Panc1 (cell line): ENCODE measurements at regions not wholly inside any gene's neighbourhood (a gene's known extent, or its start where the extent isn't known, plus 50 kb on each side); places are given as distances from the start of the nearest gene placed in this dataset.
A peak's percentile ranks its signal among the peaks of the same experiment; 100 is the strongest.

Experiments used
- ATAC-seq: fragments of 200-7000 bp; cut with Tn5 transposase; 2 replicates; pipeline ENCODE4 v1.9.1; 2020; ENCODE audit warnings: mild to moderate bottlenecking, moderate library complexity
- BruUV-seq: library from RNA; stranded (reverse); fragments of 400-500 nt; replicated peaks from 2 replicates; lab custom pipeline; 2021; lab: Mats Ljungman, UMichigan
- CTCF ChIA-PET: fragments of 300-600 bp; sonication (Branson Sonifier 250); formaldehyde crosslinking; loops from one replicate; lab custom pipeline; 2022; ENCODE audit warnings: antibody characterized with exemption; lab: Charles Lee
- POLR2A ChIA-PET: fragments of 300-600 bp; sonication (Branson Sonifier 250); formaldehyde crosslinking; loops from one replicate; lab custom pipeline; 2022; ENCODE audit warnings: antibody characterized with exemption; lab: Charles Lee
- DNase-seq: peaks from one replicate; pipeline ENCODE4 v3.0.0-alpha.2; 2010; ENCODE audit warnings: low read depth, low spot score
- H3K27ac ChIP-seq: 2 replicates; pipeline ENCODE4 v1.5.1; 2011; ENCODE audit warnings: mild to moderate bottlenecking, low read length, inconsistent platforms
- H3K27me3 ChIP-seq: fragments of 200-500 bp; sonication (Bioruptor generic); 2 replicates; pipeline ENCODE4 v1.6.0; 2014; ENCODE audit warnings: low read length, inconsistent platforms; ENCODE audit not compliant: control insufficient read depth, insufficient read depth
- H3K36me3 ChIP-seq: fragments of 200-500 bp; sonication (Bioruptor generic); 2 replicates; pipeline ENCODE4 v1.5.1; 2014; ENCODE audit warnings: inconsistent platforms, mild to moderate bottlenecking, low read length, moderate library complexity; ENCODE audit not compliant: control insufficient read depth, insufficient read depth
- H3K4me1 ChIP-seq: 2 replicates; pipeline ENCODE4 v1.5.1; 2011; ENCODE audit warnings: inconsistent platforms, mild to moderate bottlenecking, low read length, moderate library complexity; ENCODE audit not compliant: control insufficient read depth, insufficient read depth
- H3K4me3 ChIP-seq, 2 experiments: 2 replicates each; pipeline ENCODE4 v1.5.1; 2011 to 2012; ENCODE audit warnings: low read depth in 2 of 2, low read length in 2 of 2, mild to moderate bottlenecking in 2 of 2, inconsistent platforms in 1 of 2, moderate library complexity in 1 of 2
- H3K9me3 ChIP-seq: fragments of 200-500 bp; sonication (Bioruptor generic); 2 replicates; pipeline ENCODE4 v1.5.1; 2014; ENCODE audit warnings: low read depth, mild to moderate bottlenecking, inconsistent platforms, low read length, moderate library complexity; ENCODE audit not compliant: control insufficient read depth, insufficient read depth
- CTCF ChIP-seq: fragments of 450-650 bp; IDR thresholded peaks from 2 replicates; pipeline ENCODE4 v1.5.1; 2017; ENCODE audit warnings: mild to moderate bottlenecking
- POLR2AphosphoS5 ChIP-seq: IDR thresholded peaks from 2 replicates; pipeline ENCODE4 v1.6.1; 2012; ENCODE audit warnings: mild to moderate bottlenecking, low read depth, low read length, moderate library complexity
- SIN3A ChIP-seq: IDR thresholded peaks from 2 replicates; pipeline ENCODE4 v1.6.1; 2012; ENCODE audit warnings: low read depth, mild to moderate bottlenecking, low read length, moderate library complexity, borderline replicate concordance; ENCODE audit not compliant: insufficient read depth
- TCF7L2 ChIP-seq: IDR thresholded peaks from 2 replicates; pipeline ENCODE4 v1.6.1; 2011; ENCODE audit warnings: mild to moderate bottlenecking, low read depth, low read length, inconsistent platforms
- in situ Hi-C: cut with HindIII; loops from 2 replicates; pipeline ENCODE4 v1.10.0; 2016; ENCODE audit warnings: low sequenced_read_pairs, low pct_unique_long_range_greater_than_20kb
- intact Hi-C: fragments of 100-400 bp; cut with micrococcal nuclease; formaldehyde crosslinking; loops from one replicate; pipeline ENCODE4 v1.10.0; 2022; ENCODE audit not compliant: unreplicated experiment
- TF ChIP-seq, protein P1 (sequence below), 2 experiments: IDR thresholded peaks; 2 replicates each; pipeline ENCODE4 v1.6.1; 2011 to 2012; ENCODE audit warnings: low read depth in 2 of 2, control low read depth in 1 of 2, low read length in 1 of 2, mild to moderate bottlenecking in 1 of 2, moderate library complexity in 1 of 2; ENCODE audit not compliant: insufficient read depth in 1 of 2

DNA sequence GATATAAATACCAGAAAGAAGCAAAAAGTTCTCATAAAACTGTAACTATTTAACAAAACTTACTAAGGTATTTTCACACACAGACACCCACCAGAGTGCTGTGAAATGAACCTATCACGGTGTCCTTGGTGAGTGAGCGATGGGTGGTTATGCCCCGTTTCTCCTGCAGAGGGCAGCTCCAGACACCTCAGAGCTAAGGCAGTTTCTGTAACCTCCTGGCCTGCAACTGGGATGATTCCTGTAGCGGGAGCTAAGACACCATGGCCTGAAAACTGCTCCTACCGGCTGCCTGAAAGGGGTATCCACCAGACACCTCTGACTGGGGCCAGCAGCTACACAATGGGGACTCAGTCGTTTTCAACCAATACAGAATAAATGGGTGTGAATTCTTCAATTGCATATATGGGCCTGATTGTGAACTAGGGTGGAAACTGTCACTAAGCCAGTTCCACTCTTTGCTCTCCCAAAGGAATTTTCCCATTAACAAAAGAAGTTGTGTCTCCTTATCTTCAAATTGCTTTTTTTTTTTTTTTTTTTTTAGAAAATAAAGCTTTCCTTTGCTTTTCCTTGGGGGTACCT is 2375.8 kb upstream of the TENM3 start:
- POLR2A ChIA-PET = no interaction called here
- no peak overlapping the region for H3K4me3 ChIP-seq
- H3K36me3 ChIP-seq = no peaks in the 10 kb centered on the region
- no peak overlapping the region for H3K27ac ChIP-seq
- no peaks in the 10 kb centered on the region for H3K9me3 ChIP-seq
- BruUV-seq = no TSS peak
- TF ChIP-seq CTCF (peak; percentile 76), POLR2AphosphoS5 (no peak)
- no peaks in the 10 kb centered on the region for H3K4me1 ChIP-seq
- no peaks in the 10 kb centered on the region for H3K27me3 ChIP-seq
- ATAC-seq (0 out of 2 replicates have a peak, but pooled peaks have one; percentile 62), DNase-seq (peak; percentile 35)
- CTCF ChIA-PET = interaction anchor here (0.7 kb wide), 1 partner anchor 1072 kb away, joined by 5 read pairs; no protein-coding TSS in a partner anchor
- intact Hi-C loops (no loop called here), in situ Hi-C loops (no loop called here)

DNA sequence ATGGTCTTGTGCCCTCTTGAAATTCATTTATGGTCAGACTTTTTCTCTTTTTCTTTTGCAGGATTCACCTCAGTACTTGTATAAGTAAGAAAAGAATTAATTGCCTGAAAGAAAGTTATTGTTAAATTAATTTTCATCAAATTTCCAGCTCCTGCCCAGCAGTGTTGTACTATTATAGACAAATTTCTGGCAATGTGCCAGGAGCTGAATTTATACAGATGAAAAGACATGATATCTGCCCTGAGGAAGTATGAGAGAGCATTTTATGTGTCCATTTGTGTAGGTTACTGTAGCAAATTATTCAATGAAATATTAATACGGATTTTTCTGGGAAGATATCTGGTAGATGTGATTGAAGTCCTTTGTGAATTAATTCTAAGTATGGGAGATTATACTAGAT is 2371.5 kb upstream of the TENM3 start:
- DNase-seq (no peak), ATAC-seq (no peak)
- Histone ChIP-seq H3K27me3 (no peaks in the 10 kb centered on the region), H3K4me1 (no peaks in the 10 kb centered on the region), H3K36me3 (no peaks in the 10 kb centered on the region), H3K27ac (no peak overlapping the region), H3K9me3 (no peaks in the 10 kb centered on the region), H3K4me3 (no peak overlapping the region)
- intact Hi-C loops = no loop called here
- TF ChIP-seq, protein P1, sequence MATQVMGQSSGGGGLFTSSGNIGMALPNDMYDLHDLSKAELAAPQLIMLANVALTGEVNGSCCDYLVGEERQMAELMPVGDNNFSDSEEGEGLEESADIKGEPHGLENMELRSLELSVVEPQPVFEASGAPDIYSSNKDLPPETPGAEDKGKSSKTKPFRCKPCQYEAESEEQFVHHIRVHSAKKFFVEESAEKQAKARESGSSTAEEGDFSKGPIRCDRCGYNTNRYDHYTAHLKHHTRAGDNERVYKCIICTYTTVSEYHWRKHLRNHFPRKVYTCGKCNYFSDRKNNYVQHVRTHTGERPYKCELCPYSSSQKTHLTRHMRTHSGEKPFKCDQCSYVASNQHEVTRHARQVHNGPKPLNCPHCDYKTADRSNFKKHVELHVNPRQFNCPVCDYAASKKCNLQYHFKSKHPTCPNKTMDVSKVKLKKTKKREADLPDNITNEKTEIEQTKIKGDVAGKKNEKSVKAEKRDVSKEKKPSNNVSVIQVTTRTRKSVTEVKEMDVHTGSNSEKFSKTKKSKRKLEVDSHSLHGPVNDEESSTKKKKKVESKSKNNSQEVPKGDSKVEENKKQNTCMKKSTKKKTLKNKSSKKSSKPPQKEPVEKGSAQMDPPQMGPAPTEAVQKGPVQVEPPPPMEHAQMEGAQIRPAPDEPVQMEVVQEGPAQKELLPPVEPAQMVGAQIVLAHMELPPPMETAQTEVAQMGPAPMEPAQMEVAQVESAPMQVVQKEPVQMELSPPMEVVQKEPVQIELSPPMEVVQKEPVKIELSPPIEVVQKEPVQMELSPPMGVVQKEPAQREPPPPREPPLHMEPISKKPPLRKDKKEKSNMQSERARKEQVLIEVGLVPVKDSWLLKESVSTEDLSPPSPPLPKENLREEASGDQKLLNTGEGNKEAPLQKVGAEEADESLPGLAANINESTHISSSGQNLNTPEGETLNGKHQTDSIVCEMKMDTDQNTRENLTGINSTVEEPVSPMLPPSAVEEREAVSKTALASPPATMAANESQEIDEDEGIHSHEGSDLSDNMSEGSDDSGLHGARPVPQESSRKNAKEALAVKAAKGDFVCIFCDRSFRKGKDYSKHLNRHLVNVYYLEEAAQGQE (IDR thresholded peaks at IDR 0.05; ENCODE audit: insufficient read depth in 1 of 2, low read depth in 2 of 2, low read length in 1 of 2) = no peak
- TF ChIP-seq CTCF (no peak), POLR2AphosphoS5 (no peak)
- ChIA-PET CTCF (no interaction called here), POLR2A (no interaction called here)
- no TSS peak for BruUV-seq
- in situ Hi-C loops = no loop called here

- CTCF ChIA-PET = no interaction called here
- ATAC-seq = no peak
- no peak for DNase-seq
- Histone ChIP-seq H3K27ac (no peak overlapping the region), H3K4me3 (no peak overlapping the region), H3K27me3 (no peaks in the 10 kb centered on the region), H3K4me1 (no peaks in the 10 kb centered on the region), H3K9me3 (no peaks in the 10 kb centered on the region), H3K36me3 (no peaks in the 10 kb centered on the region)
- intact Hi-C loops (no loop called here), in situ Hi-C loops (no loop called here)
- POLR2A ChIA-PET = no interaction called here
- TF ChIP-seq TCF7L2 (no peak), SIN3A (no peak)
- no TSS peak for BruUV-seq
Observed at GRCh38 chr4:179872755-179873154, 2370.4 kb upstream of the TENM3 start.
